Pons (tissue), 1 donor: ENCODE measurements at regions not wholly inside any gene's neighbourhood (a gene's known extent, or its start where the extent isn't known, plus 50 kb on each side); places are given as distances from the start of the nearest gene placed in this dataset.
"Not testable (repeated sequence)": the region's sequence is repeated elsewhere in the genome, so short reads cannot be mapped to it uniquely, and the experiment has no call there.

Source experiments
- DNase-seq: peaks from one replicate; pipeline ENCODE4 v3.0.0-alpha.2; 2016; ENCODE audit warnings: low spot score

DNA sequence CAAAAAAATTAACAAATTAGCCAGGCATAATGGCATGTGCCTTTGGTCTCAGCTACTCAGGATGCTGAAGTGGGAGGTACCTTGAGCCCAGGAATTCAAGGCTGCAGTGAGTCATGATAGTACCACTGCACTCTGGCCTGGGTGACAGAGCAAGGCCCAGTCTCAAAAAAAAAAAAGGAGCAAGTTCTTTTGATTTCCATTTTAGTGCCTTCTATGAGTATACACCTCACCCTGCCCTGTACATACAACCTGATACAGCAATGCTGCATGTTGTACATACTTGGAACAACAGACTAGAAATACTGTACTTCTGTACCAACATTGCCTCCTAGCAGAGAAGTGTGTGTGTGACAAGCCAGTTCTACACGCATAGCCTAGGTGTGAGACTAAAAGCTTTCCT lies 97.3 kb upstream of the CARMIL1 start:
- DNase-seq: no peak

DNA sequence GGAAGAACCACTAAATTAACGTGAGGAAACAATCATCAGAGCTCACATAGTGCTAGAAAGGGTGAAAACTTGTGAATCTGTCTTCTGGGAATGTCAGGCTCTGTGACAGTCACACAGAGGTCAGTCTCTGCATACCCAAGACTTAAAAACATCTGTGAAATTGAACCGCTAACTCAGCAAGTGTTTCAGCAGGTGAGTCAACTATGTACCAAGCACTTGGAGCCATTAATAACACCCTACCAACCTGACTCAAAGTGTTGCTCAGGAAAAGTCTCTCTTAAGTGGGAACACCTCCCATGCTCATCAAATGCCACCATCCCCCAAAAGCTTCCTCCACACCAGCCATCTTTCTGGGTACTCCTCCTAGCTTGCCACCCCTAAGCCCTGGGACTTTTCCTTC lies 92.3 kb upstream of the CARMIL1 start:
- DNase-seq: no peak

DNA sequence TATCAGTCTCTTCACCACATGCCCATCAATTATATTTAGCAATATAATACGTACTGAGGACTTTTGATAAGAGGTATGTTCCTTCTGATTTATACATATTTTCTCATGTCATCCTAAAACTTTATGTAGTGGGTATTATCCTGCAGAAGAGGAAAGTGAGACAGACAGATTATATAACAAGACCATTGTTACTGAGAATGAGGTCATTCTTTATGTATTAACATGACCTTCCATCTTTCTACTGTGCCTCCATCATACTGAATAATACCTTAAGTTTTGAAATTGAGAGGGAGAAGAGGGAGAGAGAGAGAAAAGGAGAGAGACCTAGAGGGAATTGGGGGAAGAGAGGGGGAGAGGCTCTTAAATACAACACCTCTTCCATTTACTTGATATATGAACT lies 90.9 kb upstream of the CARMIL1 start:
- DNase-seq: no peak

DNA sequence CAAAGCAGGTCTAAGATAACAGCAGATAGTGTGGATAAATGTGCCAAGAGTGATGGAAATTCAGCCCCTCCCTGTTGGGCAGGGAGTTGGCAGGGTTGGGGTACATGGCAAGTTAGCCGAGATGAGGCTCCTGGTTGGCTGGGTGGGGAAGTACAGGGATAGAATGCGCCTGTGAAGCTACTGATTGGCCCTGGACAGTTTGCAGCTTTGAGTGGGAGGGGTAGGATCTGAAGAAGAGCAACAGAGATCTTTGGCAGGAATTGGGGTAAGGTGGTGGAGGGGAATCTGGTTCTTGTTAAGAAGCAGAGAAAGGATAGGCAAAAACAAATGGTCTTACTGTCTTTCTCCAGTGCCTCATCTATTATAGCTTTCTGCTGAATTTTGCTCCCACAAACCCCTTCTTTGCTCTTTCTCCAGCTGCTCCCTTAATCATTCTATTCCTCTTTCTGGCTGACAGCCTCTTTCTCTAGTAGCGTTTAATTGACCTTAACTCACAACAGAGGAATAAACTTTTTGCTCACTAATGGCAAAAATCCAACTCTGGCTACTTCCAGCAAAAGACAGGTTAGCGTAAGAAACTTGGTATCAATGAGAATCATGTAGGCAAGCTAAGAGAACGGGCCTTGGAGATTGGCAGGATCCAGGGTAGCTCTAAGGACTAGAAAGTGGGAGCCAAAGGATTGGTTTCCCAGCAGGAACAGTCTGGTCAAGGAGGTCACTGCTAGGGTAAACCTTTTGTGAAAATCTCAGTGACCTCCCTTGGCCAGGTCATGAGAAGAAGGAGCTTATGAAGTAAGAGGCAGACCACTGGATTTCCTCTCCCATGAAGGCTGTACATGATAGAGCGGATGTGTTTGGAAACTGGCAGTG lies 86.3 kb upstream of the CARMIL1 start:
- DNase-seq: no peak

DNA sequence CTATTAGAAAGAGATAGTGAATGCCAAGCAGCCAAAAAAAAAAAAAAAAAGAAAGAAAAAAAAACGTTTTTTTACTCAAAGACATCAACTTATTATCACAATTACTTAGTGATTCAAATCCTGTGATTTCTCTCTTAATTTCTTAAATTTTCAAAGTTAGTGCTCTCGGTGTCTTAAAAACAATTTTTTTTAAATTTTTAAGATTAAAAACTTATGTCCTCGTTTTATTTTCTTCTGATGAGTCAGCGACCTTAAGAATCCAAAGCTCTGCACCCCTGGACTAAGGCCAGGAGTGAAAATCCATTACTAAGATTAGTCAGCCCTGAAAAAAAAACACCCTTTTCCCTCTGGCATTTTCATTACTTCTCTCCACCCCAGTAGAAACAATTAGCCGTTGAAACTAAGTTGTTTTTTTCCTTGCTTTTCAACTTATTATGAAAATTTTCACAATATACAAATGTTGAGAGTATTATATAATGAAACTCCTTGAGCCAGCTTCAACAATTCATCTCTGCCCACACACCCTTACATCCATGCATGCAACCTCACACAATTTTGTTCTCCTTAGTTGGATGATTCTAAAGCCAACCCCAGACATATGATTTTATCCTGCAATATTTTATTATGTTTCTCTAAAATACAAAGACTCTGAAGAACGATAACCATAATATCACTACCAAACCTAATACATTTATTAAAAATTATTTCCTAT lies 85.6 kb upstream of the CARMIL1 start:
- DNase-seq: no peak

DNA sequence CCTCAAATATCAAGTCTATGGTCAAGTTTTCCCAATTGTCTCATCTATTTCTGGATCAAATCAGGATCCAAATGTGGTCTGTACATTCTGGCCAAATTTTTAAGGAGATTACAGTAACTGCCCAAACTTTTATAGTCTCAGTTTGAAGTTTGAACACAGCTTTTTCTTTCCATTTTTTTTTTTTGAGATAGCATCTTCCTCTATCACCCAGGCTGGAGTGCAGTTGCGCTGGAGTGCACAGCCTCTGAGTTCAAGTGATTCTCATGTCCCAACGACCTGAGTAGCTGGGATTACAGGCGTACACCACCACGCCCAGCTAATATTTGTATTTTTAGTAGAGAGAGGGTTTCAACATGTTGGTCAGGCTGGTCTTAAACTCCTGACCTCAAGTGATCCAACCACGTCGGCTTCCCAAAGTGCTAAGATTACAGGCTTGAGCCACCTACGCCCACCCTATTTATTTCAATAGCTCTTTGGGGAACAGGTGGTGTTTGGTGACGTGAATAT lies 84.9 kb upstream of the CARMIL1 start:
- DNase-seq: no peak

DNA sequence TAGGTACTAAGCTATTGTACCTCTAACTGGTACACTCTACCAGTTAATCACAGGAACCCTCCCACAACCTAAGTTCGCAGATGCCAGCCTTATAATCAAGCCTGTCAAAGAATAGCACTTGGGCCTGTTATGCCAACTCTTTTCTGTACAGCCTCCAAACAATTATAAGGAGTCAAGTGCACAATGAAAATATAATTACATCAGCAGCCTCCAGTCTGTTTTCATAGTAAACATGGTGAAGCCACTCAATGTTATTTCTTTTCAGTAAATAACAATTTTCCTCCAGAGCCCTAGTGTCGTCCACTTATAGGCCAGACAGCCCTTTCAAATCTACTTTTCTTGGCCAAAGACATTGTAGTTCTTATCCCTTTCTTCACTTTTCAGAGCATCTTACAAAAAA lies 82.7 kb upstream of the CARMIL1 start:
- no peak for DNase-seq

DNA sequence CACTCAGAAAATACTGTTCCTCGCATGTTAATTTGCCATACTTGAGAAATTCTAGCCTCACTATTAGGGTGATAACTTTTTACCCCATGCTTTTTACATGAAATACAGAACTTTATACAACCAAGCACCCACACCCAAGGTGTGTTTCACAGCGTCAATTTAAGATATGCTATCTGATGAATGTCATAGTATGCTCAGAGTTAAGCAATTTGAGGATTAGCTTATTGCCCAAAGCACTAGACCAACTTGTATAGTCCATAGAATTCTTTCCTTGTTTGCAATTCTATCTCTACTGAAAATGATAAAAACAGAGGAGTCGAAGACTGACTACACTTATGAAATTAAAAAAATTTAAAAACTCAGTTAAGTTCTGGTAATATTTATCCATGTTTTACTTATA lies 82.1 kb upstream of the CARMIL1 start:
- no peak for DNase-seq

DNA sequence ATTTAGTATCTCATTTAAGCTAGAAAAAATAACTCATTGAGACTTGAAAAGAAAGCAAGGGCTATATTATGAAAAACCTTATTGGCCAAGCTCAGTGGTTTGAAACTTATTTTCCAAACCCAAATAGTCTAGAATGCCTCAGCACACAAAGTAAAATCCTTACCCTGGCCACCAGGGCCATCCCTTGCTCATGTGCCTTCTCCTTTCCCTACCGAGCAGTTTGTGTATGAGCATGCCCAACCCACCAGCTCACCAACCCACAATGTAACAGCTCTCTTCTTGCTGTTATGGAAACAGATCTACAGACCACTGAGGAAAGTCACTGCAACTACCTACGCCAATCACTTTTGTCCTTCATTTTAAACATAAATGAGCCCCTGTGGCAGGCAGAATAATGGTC lies 79.6 kb upstream of the CARMIL1 start:
- DNase-seq: no peak

DNA sequence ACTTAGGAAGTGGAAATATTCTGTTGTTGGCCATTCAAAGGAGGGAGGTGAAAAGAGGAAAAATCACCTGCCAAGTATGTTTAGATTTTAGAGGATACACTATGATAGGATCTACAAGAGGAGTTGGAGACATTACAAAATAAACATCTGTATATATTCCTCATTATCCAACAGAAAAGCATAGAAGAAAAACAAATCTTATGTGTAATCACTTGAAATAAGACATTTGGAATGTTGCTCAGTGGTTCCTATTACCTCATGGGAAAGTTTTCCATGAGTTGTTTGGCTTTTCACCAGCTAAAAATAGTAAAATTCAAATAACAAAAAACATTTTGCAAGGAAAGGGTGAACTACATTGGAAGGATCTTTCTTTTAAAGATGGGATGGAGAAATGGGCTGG lies 76.7 kb upstream of the CARMIL1 start:
- no peak for DNase-seq

DNA sequence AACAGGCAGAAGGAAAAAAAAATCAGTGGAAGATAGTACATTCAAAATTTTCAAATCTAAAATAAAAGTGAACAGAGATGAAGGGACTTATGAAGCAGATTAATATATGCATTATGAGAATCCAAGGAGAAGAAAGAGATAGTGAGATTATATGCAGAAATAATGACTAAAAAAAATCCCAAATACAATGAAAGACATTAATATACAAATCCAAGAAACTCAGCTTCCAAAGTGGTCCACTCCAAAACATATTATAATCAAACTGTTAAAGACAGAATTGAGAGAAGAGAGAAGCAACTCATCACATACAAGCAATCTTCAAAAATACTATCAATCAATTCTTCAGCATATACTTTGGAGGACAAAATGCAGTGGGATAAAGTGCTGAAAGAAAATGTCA lies 73.5 kb upstream of the CARMIL1 start:
- DNase-seq: no peak

DNA sequence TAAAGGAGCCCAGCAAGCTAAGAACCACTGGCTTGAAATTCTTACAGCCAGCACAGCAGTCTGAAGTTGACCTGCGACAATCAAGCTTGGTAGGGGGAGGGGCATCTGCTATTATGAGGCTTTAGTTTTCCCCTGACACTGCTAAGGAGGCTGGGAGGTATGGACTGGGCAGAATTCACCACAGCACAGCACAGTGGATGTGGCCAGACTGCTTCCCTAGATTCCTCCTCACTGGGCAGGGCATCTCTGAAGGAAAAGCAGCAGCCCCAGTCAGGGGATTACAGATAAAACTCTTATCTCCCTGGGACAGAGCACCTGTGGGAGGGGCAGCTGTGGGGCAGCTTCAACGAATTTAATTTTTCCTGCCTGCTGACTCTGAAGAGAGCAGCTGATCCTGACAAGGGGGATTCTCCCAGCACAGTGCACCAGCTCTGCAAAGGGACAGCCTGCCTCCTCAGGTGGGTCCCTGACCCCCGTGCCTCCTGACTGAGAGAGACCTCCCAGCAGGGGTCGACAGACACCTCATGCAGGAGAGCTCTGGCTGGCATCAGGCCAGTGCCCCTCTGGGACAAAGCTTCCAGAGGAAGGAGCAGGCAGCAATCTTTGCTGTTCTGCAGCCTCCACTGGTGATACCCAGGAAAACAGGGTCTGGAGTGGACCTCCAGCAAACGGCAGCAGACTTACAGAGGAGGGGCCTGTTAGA lies 71.6 kb upstream of the CARMIL1 start:
- DNase-seq: not testable (repeated sequence)

DNA sequence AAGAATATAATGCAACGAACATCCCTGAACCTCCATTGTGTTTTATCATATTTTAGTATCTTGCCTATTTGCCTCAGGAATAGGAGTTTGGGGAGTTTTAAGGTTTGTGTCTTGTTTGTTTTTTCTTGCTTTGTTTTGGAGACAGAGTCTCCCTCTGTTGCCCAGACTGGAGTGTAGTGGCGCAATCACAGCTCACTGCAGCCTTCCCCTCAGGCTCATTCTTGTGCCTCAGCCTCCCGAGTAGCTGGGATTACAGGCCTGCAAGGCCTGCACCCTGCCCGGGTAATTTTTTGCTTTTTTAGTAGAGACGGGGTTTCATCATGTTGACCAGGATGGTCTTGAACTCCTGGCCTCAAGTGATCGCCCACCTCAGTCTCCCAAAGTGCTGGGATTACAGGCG lies 63.3 kb upstream of the CARMIL1 start:
- DNase-seq: no peak

DNA sequence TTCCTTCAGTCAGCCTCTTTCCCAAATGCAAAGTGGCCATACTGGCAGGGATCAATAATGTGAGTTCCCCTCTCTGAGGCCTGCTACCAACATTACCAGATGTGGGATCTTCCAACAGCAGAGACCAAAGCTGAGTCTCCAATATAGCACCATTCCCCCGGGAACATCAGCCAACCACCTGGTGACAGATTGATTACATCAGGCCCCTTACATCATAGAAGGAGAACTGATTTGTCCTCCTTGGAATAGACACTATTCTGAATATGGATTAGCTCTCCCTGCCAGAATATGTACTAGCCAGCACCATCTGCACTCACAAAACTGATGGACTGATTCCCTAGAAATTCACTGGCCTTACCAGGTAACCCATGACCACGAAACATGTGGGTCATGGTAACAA lies 61.9 kb upstream of the CARMIL1 start:
- no peak for DNase-seq

DNA sequence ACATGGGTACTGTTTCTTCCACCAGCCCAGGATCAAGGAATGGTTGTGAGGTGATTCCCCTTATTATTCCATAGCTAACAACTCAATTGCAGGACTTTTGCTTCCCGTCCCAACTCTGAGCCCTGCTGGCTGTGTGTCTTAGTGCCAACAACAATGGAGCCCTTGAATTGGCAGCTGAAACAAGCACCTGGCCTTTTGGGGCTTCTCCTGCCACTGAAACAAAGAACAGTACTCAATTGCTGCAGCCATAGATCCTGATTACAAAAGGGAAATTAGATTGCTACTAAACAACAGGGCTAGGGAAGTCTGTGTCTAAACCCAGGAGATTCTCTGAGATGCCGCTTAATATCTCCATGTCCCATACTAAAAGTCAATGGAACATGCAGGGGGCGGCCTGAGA lies 61.3 kb upstream of the CARMIL1 start:
- DNase-seq: peak; percentile 9

DNA sequence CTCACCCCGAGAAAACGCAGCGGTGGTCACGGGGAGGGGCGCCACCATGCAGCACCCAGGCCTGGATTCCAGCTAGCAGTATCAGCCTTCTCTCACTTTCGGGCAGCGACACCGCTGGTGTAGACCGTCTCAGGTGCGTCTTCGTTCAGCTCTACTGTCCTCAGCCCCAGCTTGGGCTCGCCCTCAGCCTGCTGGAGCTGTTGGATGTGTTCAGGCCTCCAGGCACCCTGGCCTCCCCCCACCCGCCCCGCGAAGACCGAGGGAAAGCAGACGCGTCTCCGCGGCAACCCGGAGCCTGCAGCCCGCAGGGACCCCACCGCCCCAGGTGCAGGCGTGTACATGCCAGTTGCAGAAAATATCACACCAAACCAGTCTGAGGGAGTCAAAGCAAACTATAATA lies 60.8 kb upstream of the CARMIL1 start:
- no peak for DNase-seq

DNA sequence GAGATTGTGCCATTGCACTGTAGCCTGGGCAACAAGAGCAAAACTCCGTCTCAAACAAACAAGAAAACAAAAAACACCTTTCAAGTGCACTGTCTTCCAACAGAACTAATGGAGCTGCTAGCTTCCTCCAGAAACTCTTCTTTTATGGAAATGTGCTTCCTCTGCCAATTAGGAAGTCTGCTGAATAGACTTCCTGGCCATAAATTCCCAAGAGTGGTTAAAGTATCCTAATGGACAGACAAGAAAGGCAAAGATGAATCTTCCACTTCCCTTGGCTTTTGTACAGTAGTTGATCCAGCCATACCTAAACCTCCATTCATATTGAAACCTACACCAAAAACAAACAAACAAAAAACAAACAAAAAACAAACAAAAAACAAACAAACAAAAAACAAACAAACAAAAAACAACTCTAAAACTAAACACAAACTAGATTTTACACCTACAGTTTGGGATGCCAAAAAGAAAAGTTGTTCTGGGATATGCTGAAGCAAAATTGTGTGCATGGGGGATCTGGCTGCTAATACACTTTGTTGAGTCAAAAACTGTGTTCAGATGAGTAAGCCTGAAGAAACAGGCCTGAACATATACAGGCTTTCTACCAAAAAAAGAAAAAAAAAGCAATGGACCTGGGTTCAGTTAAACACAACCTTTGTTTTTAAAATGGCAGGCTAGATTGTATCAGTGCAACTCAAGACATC lies 59.8 kb upstream of the CARMIL1 start:
- DNase-seq: no peak

DNA sequence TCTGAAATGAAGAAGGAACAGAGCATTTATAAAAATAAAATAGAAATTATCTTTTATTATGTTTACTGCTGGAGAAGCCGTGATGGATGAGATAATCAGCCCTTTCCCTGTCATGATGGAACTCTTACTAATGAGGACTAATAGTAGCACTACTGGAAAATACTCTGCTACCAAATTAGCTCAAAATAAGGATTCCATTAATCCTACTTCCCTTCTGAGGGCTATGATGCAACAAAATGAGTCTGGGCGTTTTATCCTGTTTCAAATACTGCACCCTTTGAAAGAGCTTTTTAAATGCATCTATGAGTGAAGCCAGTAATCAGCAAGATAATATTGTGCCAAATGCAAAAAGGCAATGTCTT lies 59.3 kb upstream of the CARMIL1 start:
- no peak for DNase-seq

DNA sequence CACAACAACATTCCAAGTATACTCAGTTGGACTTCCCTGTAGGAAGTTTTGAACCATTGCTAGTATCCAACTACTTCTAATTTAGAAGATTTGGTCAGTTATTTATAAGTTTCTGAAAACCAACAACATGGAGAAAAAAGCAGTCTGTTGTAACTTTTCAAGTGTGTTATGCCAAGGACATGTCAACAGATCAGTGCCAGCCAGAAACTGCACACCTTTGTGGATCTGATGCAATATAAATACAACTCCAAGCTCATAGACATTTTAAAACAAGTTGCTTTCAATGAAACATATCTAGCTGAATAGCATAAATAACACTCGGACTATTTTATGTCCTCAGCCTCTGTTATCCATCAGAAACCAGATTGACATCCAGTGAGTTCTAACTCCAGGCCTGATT lies 58.3 kb upstream of the CARMIL1 start:
- no peak for DNase-seq

DNA sequence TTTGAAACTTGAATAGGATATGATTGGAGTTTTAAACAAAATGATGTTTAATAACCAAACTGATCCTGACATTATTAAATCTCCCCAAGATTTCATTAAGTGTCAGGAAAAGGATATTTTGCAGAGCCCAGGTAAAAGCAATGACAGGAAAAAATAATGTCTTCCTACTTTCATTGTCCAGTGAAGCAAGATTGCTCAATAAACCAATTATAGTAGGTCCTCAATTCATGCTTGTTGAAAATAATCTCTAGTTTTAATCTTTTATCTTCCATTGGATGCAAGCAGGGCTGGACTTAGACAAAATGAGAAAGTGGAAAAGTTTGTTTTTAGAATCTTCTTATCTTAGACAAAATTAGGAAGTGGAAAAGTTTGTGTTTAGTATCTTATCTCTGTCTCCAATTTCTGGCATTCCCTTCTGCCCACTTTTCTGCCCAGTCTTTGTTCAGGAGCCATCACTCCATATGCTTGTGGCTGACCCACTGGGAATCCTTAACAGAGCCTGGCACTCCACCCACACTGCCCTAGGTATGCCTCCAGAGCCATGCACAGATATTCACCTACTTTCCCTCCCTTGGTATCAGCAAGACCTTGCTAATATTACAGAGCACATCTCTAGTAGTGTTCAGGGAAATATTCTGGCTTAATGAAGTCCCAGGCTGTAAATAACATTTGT lies 57.0 kb upstream of the CARMIL1 start:
- DNase-seq: no peak

DNA sequence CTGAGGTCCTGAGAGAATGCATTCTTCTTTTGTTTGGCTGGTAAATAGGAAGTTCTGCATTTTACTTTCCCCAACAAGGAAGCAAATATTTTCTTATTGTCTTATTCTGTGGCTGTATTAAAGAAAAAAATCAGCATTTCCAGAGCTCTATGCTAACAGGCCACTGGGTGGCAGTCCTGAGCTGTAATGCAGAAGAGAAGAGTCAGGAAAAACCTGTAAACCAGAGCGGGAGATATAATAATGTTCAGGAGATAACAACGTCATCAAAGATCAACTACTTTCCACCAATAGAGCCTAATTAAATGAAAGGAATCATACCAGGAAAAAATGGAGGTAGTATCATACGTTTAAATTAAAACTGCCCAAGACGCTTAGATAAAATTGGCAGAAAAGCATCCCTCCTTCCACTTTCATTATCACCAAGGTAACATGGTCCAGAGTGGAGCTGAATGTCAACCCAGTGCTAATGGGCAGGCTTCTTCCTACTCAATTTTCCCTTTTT lies 55.6 kb upstream of the CARMIL1 start:
- DNase-seq: peak; percentile 69

DNA sequence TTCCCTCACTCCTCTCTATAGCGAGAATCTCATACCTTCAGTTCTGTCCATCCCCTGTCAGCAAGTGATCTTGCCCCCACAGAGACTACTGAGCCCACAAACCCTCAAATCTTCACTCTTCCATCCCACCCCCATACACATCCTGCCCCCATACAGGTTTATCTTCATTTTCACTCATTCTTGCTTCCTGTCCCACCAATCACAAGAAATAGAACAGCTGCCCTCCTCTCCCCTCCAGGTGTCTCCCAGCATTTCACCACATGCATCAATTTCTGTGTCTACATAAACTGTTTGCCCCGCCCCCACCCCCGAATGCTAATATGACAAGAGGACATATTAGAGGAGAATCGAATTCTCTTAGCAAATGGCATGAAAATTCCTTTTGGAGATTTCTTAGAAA lies 54.9 kb upstream of the CARMIL1 start:
- no peak for DNase-seq
